Fibroblast of mammary gland (primary cell): ENCODE measurements at regions not wholly inside any gene's neighbourhood (a gene's known extent, or its start where the extent isn't known, plus 50 kb on each side); places are given as distances from the start of the nearest gene placed in this dataset.
A peak's percentile ranks its signal among the peaks of the same experiment; 100 is the strongest.

Experiments
- DNase-seq: peaks from one replicate; pipeline ENCODE4 v3.0.0-alpha.2; 2010; ENCODE audit warnings: low read depth
- H3K4me3 ChIP-seq: 2 replicates; pipeline ENCODE4 v1.5.1; 2011; ENCODE audit warnings: low read depth, mild to moderate bottlenecking, low read length, moderate library complexity; ENCODE audit not compliant: control insufficient read depth
- TF ChIP-seq, protein P1 (sequence below): conservative IDR thresholded peaks from 2 replicates; pipeline ENCODE4 v1.5.1; 2011; ENCODE audit warnings: low read depth, low read length, inconsistent platforms; ENCODE audit not compliant: control insufficient read depth, insufficient read depth

- DNase-seq: no peak
- TF ChIP-seq, protein P1, sequence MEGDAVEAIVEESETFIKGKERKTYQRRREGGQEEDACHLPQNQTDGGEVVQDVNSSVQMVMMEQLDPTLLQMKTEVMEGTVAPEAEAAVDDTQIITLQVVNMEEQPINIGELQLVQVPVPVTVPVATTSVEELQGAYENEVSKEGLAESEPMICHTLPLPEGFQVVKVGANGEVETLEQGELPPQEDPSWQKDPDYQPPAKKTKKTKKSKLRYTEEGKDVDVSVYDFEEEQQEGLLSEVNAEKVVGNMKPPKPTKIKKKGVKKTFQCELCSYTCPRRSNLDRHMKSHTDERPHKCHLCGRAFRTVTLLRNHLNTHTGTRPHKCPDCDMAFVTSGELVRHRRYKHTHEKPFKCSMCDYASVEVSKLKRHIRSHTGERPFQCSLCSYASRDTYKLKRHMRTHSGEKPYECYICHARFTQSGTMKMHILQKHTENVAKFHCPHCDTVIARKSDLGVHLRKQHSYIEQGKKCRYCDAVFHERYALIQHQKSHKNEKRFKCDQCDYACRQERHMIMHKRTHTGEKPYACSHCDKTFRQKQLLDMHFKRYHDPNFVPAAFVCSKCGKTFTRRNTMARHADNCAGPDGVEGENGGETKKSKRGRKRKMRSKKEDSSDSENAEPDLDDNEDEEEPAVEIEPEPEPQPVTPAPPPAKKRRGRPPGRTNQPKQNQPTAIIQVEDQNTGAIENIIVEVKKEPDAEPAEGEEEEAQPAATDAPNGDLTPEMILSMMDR: no peak
- H3K4me3 ChIP-seq: no peak overlapping the region
Observed at GRCh38 chr6:104595311-104595820, 264.4 kb downstream of the HACE1 start.

DNA sequence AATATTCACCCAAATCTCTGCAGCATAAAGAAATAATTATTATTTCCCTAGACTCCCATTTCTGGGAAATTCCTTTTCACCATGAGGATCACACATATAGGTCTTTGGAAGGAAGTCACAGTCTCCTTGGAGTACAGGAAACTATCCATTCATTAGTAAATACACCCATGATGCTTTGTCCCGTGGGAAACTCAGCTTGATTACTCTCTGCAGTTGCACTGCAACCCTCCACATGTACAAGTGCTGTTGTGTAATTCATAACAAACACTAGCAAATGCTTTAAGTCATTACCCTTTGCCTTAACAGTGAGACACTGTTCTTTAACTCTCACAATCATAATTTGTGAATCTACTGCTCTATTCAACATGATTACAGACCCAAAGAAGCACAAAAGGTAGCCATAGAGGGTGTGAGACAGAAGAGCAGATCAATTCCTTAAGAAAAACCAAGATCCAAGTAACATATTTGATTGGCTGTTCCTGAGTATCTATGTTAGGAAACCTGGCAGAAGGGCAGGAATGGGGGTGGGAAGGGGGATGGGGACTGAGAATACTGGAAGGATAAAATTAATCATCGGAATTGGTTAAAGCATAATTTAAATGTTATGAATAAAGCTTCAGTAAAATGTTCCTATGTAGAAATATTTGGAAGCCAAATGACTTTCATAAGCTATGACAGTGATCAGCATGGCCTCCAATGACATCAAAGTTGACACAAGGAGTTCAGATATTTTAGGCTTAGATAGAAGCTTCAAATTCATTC, 268.0 kb downstream of the HACE1 start:
- TF ChIP-seq, protein P1: no peak
- H3K4me3 ChIP-seq: no peak overlapping the region
- DNase-seq: peak; percentile 62

GRCh38 chr6:104589940-104590339, 269.8 kb downstream of the HACE1 start:
- TF ChIP-seq, protein P1: no peak
- no peak for DNase-seq
- H3K4me3 ChIP-seq: no peak overlapping the region

GRCh38 chr6:104585646-104586045, 274.1 kb downstream of the HACE1 start:
- no peak overlapping the region for H3K4me3 ChIP-seq
- TF ChIP-seq, protein P1: no peak
- no peak for DNase-seq

DNA sequence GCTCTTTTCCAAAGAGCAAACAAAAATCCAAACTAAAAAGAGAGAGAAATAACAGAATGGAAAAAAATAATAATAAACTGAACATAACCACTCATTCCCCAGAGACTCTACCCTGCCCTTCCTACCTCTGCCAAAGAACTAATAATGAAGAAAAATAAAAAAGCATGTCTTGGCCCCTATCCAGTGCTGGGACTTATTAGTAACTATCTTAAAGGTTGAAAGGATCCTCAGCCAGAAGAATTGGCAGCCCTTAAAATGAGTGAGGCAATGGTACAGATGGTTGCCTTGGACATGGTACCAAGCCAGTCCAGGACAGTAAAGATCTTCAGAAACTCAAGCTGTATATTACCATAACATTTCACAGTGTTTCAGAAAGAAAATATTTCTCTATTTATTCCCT, 279.3 kb downstream of the HACE1 start:
- no peak overlapping the region for H3K4me3 ChIP-seq
- TF ChIP-seq, protein P1: no peak
- DNase-seq: peak; percentile 55

DNA sequence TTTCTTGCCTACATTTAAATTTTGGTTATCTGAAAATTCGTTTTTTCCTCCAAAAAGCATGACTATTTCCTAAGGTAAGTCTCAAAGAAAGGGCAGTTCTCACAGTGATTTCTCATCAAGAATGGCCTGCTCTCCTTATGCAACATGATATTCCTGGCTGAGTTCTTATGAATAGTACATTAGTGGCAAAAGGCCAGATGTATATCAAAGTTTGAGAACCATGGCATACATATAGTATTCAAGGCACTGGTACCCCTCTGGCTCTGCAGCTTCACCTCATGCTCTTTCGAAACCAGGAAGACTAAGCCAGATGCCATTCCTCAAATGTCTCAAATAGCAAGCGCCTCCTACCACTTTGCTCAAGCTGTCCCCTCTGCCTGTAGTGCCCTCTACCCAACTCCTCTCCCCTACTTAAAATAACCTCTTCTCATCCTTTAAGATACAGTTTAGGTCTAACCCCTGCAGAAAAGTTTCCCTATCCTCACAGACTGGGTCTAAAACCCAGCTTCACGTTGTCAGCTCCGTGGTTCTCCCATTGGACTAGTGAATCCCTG, 280.3 kb downstream of the HACE1 start:
- TF ChIP-seq, protein P1: no peak
- DNase-seq: no peak
- H3K4me3 ChIP-seq: no peak overlapping the region
